22Rv1 (cell line): ENCODE measurements at regions not wholly inside any gene's neighbourhood (a gene's known extent, or its start where the extent isn't known, plus 50 kb on each side); places are given as distances from the start of the nearest gene placed in this dataset.

Experiments used
- CTCF ChIP-seq: fragments of 450-650 bp; IDR thresholded peaks from 2 replicates; pipeline ENCODE4 v1.5.1; 2017; ENCODE audit warnings: mild to moderate bottlenecking
- ZFX ChIP-seq: fragments of 450-650 bp; IDR thresholded peaks from 2 replicates; pipeline ENCODE4 v1.6.1; 2017; ENCODE audit warnings: antibody characterized with exemption, borderline replicate concordance

GRCh38 chr12:97097734-97098133 is 190.7 kb downstream of the NEDD1 start:
- TF ChIP-seq CTCF: no peak
- TF ChIP-seq ZFX: no peak
